AG10803 (cell line): ENCODE measurements at regions not wholly inside any gene's neighbourhood (a gene's known extent, or its start where the extent isn't known, plus 50 kb on each side); places are given as distances from the start of the nearest gene placed in this dataset.
A peak's percentile ranks its signal among the peaks of the same experiment; 100 is the strongest.

ENCODE experiments used
- DNase-seq: peaks from one replicate; pipeline ENCODE4 v3.0.0; 2010; ENCODE audit warnings: low read depth
- H3K4me3 ChIP-seq: 2 replicates; pipeline ENCODE4 v1.5.1; 2011; ENCODE audit warnings: mild to moderate bottlenecking, low read length, control low read depth
- TF ChIP-seq, protein P1 (sequence below): conservative IDR thresholded peaks from 2 replicates; pipeline ENCODE4 v1.5.1; 2011; ENCODE audit warnings: mild to moderate bottlenecking, low read length, control low read depth, inconsistent platforms

DNA sequence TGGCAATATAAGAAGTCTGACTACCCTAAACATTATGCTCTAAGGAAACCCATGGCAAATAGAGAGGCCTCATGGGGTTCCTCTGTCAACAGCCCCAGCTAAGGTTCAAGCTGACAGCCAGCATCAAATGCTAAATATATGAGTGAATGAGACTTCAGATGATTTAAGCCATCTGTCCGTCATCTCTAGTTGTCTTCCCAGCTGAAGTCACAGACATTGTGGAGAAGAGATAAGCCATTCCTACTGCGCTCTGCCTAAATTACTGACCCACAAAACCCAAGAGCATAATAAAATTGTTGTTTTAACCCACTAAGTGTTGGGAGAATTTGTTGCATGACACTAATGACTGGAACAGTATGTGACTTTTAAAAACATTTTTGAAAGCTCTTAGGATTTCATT is 87.3 kb upstream of the IGSF10 start:
- no peak for DNase-seq
- TF ChIP-seq, protein P1, sequence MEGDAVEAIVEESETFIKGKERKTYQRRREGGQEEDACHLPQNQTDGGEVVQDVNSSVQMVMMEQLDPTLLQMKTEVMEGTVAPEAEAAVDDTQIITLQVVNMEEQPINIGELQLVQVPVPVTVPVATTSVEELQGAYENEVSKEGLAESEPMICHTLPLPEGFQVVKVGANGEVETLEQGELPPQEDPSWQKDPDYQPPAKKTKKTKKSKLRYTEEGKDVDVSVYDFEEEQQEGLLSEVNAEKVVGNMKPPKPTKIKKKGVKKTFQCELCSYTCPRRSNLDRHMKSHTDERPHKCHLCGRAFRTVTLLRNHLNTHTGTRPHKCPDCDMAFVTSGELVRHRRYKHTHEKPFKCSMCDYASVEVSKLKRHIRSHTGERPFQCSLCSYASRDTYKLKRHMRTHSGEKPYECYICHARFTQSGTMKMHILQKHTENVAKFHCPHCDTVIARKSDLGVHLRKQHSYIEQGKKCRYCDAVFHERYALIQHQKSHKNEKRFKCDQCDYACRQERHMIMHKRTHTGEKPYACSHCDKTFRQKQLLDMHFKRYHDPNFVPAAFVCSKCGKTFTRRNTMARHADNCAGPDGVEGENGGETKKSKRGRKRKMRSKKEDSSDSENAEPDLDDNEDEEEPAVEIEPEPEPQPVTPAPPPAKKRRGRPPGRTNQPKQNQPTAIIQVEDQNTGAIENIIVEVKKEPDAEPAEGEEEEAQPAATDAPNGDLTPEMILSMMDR, result no peak
- H3K4me3 ChIP-seq, result no peak overlapping the region

GRCh38 chr3:151544164-151544548 is 83.3 kb upstream of the IGSF10 start:
- H3K4me3 ChIP-seq, result no peak overlapping the region
- TF ChIP-seq, protein P1, result no peak
- no peak for DNase-seq

DNA sequence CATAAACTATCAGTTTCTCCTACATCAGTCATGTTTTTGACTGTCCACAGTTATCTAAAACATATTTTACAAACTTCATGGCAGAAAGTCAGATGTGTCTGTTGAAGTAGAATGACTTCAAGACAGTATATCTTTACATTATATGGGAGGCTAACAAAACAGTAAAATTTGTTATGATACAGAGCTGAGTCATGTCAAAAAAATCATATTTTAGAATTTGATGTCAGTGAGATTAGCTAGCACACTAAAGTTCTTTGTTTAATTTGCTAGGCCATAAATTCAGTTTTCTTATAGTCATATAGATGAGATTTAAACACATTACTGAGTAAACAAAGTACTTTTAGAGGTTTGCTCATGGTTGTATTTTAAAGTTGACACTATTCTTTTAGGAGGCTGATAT is 80.3 kb upstream of the IGSF10 start:
- TF ChIP-seq, protein P1, result no peak
- H3K4me3 ChIP-seq, result no peak overlapping the region
- DNase-seq, result no peak

GRCh38 chr3:151539599-151539998 is 78.7 kb upstream of the IGSF10 start:
- H3K4me3 ChIP-seq, result no peak overlapping the region
- TF ChIP-seq, protein P1, result no peak
- no peak for DNase-seq

GRCh38 chr3:151538456-151539393 is 77.9 kb upstream of the IGSF10 start:
- H3K4me3 ChIP-seq, result peak overlapping the region; percentile 5
- TF ChIP-seq, protein P1, result no peak
- peak; percentile 65 for DNase-seq

GRCh38 chr3:151537726-151538125 is 76.9 kb upstream of the IGSF10 start:
- TF ChIP-seq, protein P1, result no peak
- peak; percentile 55 for DNase-seq
- H3K4me3 ChIP-seq, result no peak overlapping the region

DNA sequence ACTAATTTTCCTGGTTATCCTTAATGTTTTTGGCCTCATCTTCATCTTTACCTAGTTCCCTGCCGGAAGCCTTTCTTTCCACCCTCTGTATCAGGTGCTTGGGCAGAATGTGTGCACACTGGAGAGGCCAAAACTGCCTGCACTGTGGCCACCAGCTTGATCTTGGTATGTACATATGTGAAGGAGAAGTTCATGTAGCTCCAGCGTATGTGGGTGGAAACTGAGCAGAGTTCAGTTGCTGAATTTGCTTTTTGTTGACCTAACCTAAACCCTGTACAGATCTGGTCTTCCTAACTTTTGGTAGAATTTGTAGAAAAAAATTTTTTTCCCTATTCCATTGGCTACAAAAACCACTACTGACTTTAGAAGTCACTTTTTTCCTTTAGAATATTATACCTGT is 65.9 kb upstream of the IGSF10 start:
- no peak for DNase-seq
- TF ChIP-seq, protein P1, result no peak
- no peak overlapping the region for H3K4me3 ChIP-seq
